HG02763 (cell line): ENCODE measurements at regions not wholly inside any gene's neighbourhood (a gene's known extent, or its start where the extent isn't known, plus 50 kb on each side); places are given as distances from the start of the nearest gene placed in this dataset.
A peak's percentile ranks its signal among the peaks of the same experiment; 100 is the strongest.
"Not testable (repeated sequence)": the region's sequence is repeated elsewhere in the genome, so short reads cannot be mapped to it uniquely, and the experiment has no call there.

ENCODE experiments used
- ATAC-seq: cut with Tn5 transposase; IDR thresholded peaks from one replicate; pipeline ENCODE4 v1.9.1; 2021; ENCODE audit warnings: mild to moderate bottlenecking, moderate library complexity; ENCODE audit not compliant: unreplicated experiment

- peak; percentile 81 for ATAC-seq
Observed at GRCh38 chr21:24420689-24421088, 1186.6 kb downstream of the MRPL39 start.

GRCh38 chr21:24419641-24420040, 1187.6 kb downstream of the MRPL39 start:
- ATAC-seq: not testable (repeated sequence)

GRCh38 chr21:24418671-24419070, 1188.6 kb downstream of the MRPL39 start:
- no peak for ATAC-seq

- no peak for ATAC-seq
Observed at GRCh38 chr21:24411429-24411828, 1195.9 kb downstream of the MRPL39 start.

GRCh38 chr21:24403221-24403620, 1204.1 kb downstream of the MRPL39 start:
- ATAC-seq: no peak

- ATAC-seq: no peak
Observed at GRCh38 chr21:24395320-24395923, 1211.9 kb downstream of the MRPL39 start.

GRCh38 chr21:24375201-24375600, 1232.1 kb downstream of the MRPL39 start:
- peak; percentile 72 for ATAC-seq

GRCh38 chr21:24372506-24372905, 1234.8 kb downstream of the MRPL39 start:
- ATAC-seq: no peak

- no peak for ATAC-seq
Observed at GRCh38 chr21:24369746-24370145, 1237.5 kb downstream of the MRPL39 start.

- ATAC-seq: no peak
Observed at GRCh38 chr21:24369278-24369677, 1238.0 kb downstream of the MRPL39 start.

GRCh38 chr21:24367936-24368335, 1239.3 kb downstream of the MRPL39 start:
- ATAC-seq: no peak

GRCh38 chr21:24353492-24353891, 1253.8 kb downstream of the MRPL39 start:
- ATAC-seq: no peak

- ATAC-seq: no peak
Observed at GRCh38 chr21:24339406-24339805, 1267.9 kb downstream of the MRPL39 start.

- no peak for ATAC-seq
Observed at GRCh38 chr21:24336491-24336890, 1270.8 kb downstream of the MRPL39 start.

GRCh38 chr21:24323536-24323935, 1283.7 kb downstream of the MRPL39 start:
- no peak for ATAC-seq

GRCh38 chr21:24316277-24316922, 1290.9 kb downstream of the MRPL39 start:
- ATAC-seq: no peak

- ATAC-seq: no peak
Observed at GRCh38 chr21:24310788-24311187, 1296.5 kb downstream of the MRPL39 start.

- ATAC-seq: no peak
Observed at GRCh38 chr21:24308183-24308582, 1299.1 kb downstream of the MRPL39 start.

- no peak for ATAC-seq
Observed at GRCh38 chr21:24302400-24302799, 1304.9 kb downstream of the MRPL39 start.

GRCh38 chr21:24298040-24298439, 1309.2 kb downstream of the MRPL39 start:
- ATAC-seq: no peak

GRCh38 chr21:24294171-24294570, 1313.1 kb downstream of the MRPL39 start:
- no peak for ATAC-seq

- ATAC-seq: no peak
Observed at GRCh38 chr21:24290151-24290833, 1317.0 kb downstream of the MRPL39 start.
